HG02884 (cell line): ENCODE measurements at regions not wholly inside any gene's neighbourhood (a gene's known extent, or its start where the extent isn't known, plus 50 kb on each side); places are given as distances from the start of the nearest gene placed in this dataset.
A peak's percentile ranks its signal among the peaks of the same experiment; 100 is the strongest.
"Not testable (repeated sequence)": the region's sequence is repeated elsewhere in the genome, so short reads cannot be mapped to it uniquely, and the experiment has no call there.

Experiments
- ATAC-seq: cut with Tn5 transposase; IDR thresholded peaks from one replicate; pipeline ENCODE4 v1.9.1; 2021; ENCODE audit warnings: mild to moderate bottlenecking, moderate library complexity; ENCODE audit not compliant: unreplicated experiment

- peak; percentile 81 for ATAC-seq
Measured at GRCh38 chr6:69489970-69490369, 306.8 kb downstream of the LMBRD1 start.

GRCh38 chr6:69487688-69488087, 309.1 kb downstream of the LMBRD1 start:
- no peak for ATAC-seq

- ATAC-seq: no peak
Measured at GRCh38 chr6:69466979-69467570, 329.7 kb downstream of the LMBRD1 start.

- no peak for ATAC-seq
Measured at GRCh38 chr6:69465866-69466265, 330.9 kb downstream of the LMBRD1 start.

- ATAC-seq: no peak
Measured at GRCh38 chr6:69456086-69456485, 340.7 kb downstream of the LMBRD1 start.

GRCh38 chr6:69454619-69455018, 342.2 kb downstream of the LMBRD1 start:
- not testable (repeated sequence) for ATAC-seq

GRCh38 chr6:69450493-69450892, 346.3 kb downstream of the LMBRD1 start:
- not testable (repeated sequence) for ATAC-seq

- ATAC-seq: no peak
Measured at GRCh38 chr6:69449887-69450286, 346.9 kb downstream of the LMBRD1 start.
